Stomach smooth muscle (tissue), 2 donors: ENCODE measurements at regions not wholly inside any gene's neighbourhood (a gene's known extent, or its start where the extent isn't known, plus 50 kb on each side); places are given as distances from the start of the nearest gene placed in this dataset.
"Not testable (repeated sequence)": the region's sequence is repeated elsewhere in the genome, so short reads cannot be mapped to it uniquely, and the experiment has no call there.

Experiments
- H3K27ac ChIP-seq: one replicate; pipeline ENCODE4 v1.7.0; 2013; ENCODE audit warnings: mild to moderate bottlenecking, low read length, inconsistent platforms
- H3K27me3 ChIP-seq, 2 donors: one replicate each; pipeline ENCODE4 v1.7.0; 2013; ENCODE audit warnings: low read length in 2 of 2; ENCODE audit not compliant: insufficient read depth in 2 of 2, control insufficient read depth in 1 of 2
- H3K36me3 ChIP-seq, 2 donors: one replicate each; pipeline ENCODE4 v1.7.0; 2013; ENCODE audit warnings: low read length in 2 of 2; ENCODE audit not compliant: control insufficient read depth in 2 of 2, insufficient read depth in 2 of 2
- H3K4me1 ChIP-seq: one replicate; pipeline ENCODE4 v1.7.0; 2013; ENCODE audit warnings: low read length; ENCODE audit not compliant: control insufficient read depth, insufficient read depth
- H3K4me3 ChIP-seq, 2 donors: one replicate each; pipeline ENCODE4 v1.7.0; 2013; ENCODE audit warnings: low read length in 2 of 2
- H3K9ac ChIP-seq, 2 donors: one replicate each; pipeline ENCODE4 v1.7.0; 2013; ENCODE audit warnings: low read length in 2 of 2, mild to moderate bottlenecking in 1 of 2
- H3K9me3 ChIP-seq, 2 donors: one replicate each; pipeline ENCODE4 v1.7.0; 2013; ENCODE audit warnings: low read length in 2 of 2; ENCODE audit not compliant: control insufficient read depth in 2 of 2
- donor health status: healthy.
- donor health status: Pancreatic carcinoma.

- not testable (repeated sequence) for H3K9me3 ChIP-seq, H3K27ac ChIP-seq, H3K27me3 ChIP-seq, H3K9ac ChIP-seq, H3K36me3 ChIP-seq, H3K4me3 ChIP-seq, H3K4me1 ChIP-seq
Observed at GRCh38 chr4:127343123-127343522, 289.6 kb upstream of the INTU start.

- H3K4me1 ChIP-seq, result no peaks in the 10 kb centered on the region
- H3K27me3 ChIP-seq, result no peaks in the 10 kb centered on the region
Observed at GRCh38 chr4:127344071-127344470, 288.7 kb upstream of the INTU start.

DNA sequence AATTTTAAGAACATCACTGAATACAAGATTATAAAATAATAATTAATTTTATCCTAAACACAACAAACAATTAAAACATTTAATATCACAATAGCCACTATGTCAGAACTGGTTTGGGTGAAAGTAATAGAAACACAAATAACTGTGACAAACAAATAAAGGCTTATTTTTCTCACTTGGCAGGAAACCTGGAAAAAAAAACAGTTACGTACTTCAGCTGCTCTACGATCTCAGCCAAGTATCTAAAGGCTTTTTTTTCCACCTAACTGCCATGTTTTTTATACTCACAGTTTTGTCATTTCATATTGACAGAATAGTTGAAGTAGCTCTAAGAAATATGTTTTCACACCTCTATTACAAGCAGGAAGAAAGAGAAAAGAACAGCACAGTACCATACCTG lies 284.8 kb upstream of the INTU start:
- Histone ChIP-seq H3K27ac (no peak overlapping the region), H3K9ac (no peak overlapping the region), H3K9me3 (no peaks in the 10 kb centered on the region), H3K27me3 (no peaks in the 10 kb centered on the region), H3K4me3 (no peak overlapping the region), H3K4me1 (peaks cover 9% of the 10 kb centered on the region), H3K36me3 (no peaks in the 10 kb centered on the region)

More at GRCh38 chr4:127344071-127344470, 288.7 kb upstream of the INTU start:
- H3K36me3 ChIP-seq, result no peaks in the 10 kb centered on the region
- H3K27ac ChIP-seq, result no peak overlapping the region
- no peaks in the 10 kb centered on the region for H3K9me3 ChIP-seq
- no peak overlapping the region for H3K4me3 ChIP-seq
- H3K9ac ChIP-seq, result no peak overlapping the region

DNA sequence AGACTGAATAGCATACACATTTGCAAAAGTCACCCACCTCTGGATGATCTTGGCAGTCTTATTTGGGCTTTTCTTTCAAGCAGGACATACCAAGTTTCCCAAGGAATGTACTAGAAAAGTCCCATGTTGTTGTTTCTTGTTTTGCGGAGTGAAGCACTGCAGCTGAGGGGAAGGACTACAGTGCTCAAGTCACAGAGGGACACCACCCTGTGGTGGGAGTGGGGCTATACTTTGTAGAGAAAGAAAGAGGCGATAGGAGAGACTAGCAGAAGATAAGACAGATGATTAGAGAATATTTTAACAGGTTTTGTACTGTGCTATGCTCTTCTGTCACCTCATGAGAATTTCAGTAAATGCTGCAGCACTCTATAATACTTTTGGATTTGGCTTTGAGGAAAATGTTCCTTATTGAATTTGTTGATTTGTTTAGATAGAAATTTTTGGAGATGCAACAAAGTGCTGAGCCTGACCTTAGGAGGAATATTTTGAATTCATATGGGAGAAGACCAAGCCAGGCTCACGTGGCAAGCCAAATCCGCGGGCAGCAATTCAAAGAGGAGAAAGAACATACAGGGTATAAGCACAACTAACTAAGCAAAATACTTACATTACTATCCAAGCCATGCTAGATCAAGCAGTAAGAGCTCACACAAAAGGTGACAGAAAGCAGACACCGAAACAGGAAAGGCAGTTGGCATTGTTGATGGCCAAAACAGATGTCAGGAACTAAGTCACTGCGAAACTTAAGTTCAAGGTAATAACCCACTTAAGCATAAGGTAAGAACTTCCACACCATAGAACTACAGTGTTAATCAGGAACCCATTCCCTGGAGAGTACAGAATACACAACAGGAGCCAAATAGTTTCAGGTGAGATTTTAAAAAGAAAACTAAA lies 280.3 kb upstream of the INTU start:
- no peaks in the 10 kb centered on the region for H3K36me3 ChIP-seq
- H3K9ac ChIP-seq, result no peak overlapping the region
- H3K4me1 ChIP-seq, result peaks cover 12% of the 10 kb centered on the region
- H3K27me3 ChIP-seq, result no peaks in the 10 kb centered on the region
- no peak overlapping the region for H3K27ac ChIP-seq
- H3K9me3 ChIP-seq, result no peaks in the 10 kb centered on the region
- peak overlapping the region in 1 of 2 donors; percentile 17 for H3K4me3 ChIP-seq

GRCh38 chr4:127355743-127356142 lies 277.0 kb upstream of the INTU start:
- peaks cover 12% of the 10 kb centered on the region for H3K4me1 ChIP-seq
- no peak overlapping the region for H3K9ac ChIP-seq
- peak overlapping the region; percentile 38 for H3K27ac ChIP-seq
- no peaks in the 10 kb centered on the region for H3K27me3 ChIP-seq
- no peaks in the 10 kb centered on the region for H3K9me3 ChIP-seq
- no peak overlapping the region for H3K4me3 ChIP-seq
- no peaks in the 10 kb centered on the region for H3K36me3 ChIP-seq

DNA sequence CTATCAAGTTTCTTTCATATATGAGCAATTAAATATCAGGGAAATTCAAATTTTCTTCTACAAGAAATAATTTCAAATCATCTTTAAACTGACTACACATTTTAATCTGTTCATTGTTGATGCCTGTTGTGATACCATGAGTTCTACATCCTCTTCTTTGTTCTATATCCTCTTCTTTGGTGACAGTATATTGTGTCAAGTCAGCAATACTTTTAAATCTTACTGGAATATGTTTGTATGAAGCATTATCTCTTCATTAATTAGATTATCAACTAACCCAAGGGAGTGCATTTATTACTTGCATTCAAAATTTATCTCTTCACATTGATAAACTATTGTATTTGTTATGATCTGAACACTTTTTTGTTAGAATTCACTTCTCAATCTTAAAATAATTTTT lies 275.0 kb upstream of the INTU start:
- H3K9me3 ChIP-seq, result no peaks in the 10 kb centered on the region

DNA sequence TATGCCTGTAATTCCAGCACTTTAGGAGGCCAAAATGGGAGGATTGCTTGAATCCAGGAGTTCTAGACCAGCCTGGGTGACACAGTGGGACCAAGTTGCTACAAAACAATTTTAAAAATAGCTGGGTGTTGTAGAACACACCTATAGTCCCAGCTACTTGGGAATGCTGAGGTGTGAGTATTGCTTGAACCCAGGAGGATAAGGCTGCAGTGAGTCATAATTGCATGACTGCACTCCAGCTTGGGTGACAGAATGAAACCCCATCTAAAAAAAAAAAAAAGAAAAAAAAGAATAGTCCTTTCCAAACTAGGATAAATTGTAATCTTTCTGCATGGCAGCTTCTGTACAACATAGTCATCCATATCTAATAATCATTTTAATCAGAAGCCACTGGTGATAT lies 270.1 kb upstream of the INTU start:
- Histone ChIP-seq H3K9ac (no peak overlapping the region), H3K4me3 (no peak overlapping the region), H3K9me3 (no peaks in the 10 kb centered on the region), H3K27ac (no peak overlapping the region), H3K4me1 (no peaks in the 10 kb centered on the region), H3K36me3 (no peaks in the 10 kb centered on the region), H3K27me3 (no peaks in the 10 kb centered on the region)

More for the DNA sequence above, 275.0 kb upstream of the INTU start:
- Histone ChIP-seq H3K4me1 (peaks cover 4% of the 10 kb centered on the region), H3K4me3 (no peak overlapping the region), H3K9ac (no peak overlapping the region), H3K36me3 (no peaks in the 10 kb centered on the region), H3K27ac (no peak overlapping the region), H3K27me3 (no peaks in the 10 kb centered on the region)

DNA sequence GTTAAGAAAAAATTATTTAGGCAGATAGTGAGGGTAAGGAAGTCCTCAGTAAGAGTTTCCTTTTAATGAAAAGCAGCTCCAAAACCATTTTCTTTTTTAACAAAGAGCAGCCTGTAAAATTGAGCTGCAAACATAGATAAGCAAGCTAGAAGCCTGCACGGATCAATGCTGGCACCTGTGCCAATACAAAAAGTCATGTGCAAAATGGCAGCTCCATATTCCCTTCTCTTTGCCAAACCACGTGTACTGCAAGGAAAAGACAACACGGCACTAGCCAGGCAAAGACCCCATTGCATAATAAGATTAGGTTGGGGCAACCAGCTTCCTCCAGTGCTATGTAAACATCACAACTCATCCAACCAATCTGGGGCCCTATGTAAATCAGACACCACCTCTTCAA lies 268.4 kb upstream of the INTU start:
- H3K27ac ChIP-seq, result no peak overlapping the region
- no peaks in the 10 kb centered on the region for H3K36me3 ChIP-seq
- no peaks in the 10 kb centered on the region for H3K4me1 ChIP-seq
- no peak overlapping the region for H3K4me3 ChIP-seq
- H3K9me3 ChIP-seq, result no peaks in the 10 kb centered on the region
- no peaks in the 10 kb centered on the region for H3K27me3 ChIP-seq
- H3K9ac ChIP-seq, result no peak overlapping the region

DNA sequence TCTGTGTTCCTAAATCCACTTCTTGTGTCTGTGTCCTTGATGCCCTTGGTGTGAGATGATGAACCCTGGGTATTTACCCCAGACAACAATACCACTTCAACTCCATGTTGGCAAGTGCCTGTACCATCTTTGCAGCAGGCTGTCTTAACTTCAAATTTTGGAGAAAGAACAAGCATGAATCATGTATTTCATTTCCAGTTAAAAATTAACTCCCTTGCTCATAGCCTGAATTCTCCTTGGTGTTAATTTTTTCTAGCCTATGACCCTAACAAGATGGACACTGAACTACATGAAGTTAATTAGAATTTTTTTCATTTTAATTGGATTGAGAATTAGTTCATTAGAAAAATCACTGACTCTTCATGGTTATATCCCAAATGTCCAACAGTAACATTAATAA lies 267.8 kb upstream of the INTU start:
- Histone ChIP-seq H3K27ac (no peak overlapping the region), H3K4me1 (no peaks in the 10 kb centered on the region), H3K9ac (no peak overlapping the region), H3K27me3 (no peaks in the 10 kb centered on the region), H3K4me3 (no peak overlapping the region), H3K36me3 (no peaks in the 10 kb centered on the region), H3K9me3 (no peaks in the 10 kb centered on the region)

DNA sequence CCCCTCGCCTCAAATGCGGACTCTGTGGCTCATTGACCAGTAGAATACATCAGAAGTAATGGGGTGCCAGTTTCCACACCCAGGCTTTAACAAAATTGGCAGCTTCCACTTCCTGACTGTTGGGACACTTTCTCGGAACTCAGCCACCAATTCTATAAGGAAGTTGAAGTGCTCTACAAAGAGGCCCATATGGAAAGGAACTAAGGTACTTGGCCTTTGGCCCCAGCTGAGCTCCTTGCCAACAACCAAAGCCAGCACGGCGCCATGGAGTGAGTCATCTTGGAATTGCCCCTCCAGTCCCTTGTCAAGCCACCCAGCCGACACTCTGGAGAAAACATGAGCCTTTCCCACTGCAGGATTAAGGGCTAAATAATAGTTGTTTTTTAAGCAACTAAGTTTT lies 262.2 kb upstream of the INTU start:
- H3K27me3 ChIP-seq, result no peaks in the 10 kb centered on the region
- H3K27ac ChIP-seq, result no peak overlapping the region
- no peaks in the 10 kb centered on the region for H3K9me3 ChIP-seq
- H3K9ac ChIP-seq, result no peak overlapping the region
- no peaks in the 10 kb centered on the region for H3K4me1 ChIP-seq
- H3K36me3 ChIP-seq, result no peaks in the 10 kb centered on the region
- H3K4me3 ChIP-seq, result no peak overlapping the region

GRCh38 chr4:127379499-127379898 lies 253.3 kb upstream of the INTU start:
- no peak overlapping the region for H3K4me3 ChIP-seq
- H3K27ac ChIP-seq, result no peak overlapping the region
- no peaks in the 10 kb centered on the region for H3K9me3 ChIP-seq
- no peaks in the 10 kb centered on the region for H3K36me3 ChIP-seq
- H3K27me3 ChIP-seq, result no peaks in the 10 kb centered on the region
- no peak overlapping the region for H3K9ac ChIP-seq
- H3K4me1 ChIP-seq, result no peaks in the 10 kb centered on the region
